H1 (cell line): ENCODE measurements at regions not wholly inside any gene's neighbourhood (a gene's known extent, or its start where the extent isn't known, plus 50 kb on each side); places are given as distances from the start of the nearest gene placed in this dataset.

ENCODE experiments used
- CTCF ChIA-PET: fragments of 300-600 bp; sonication (Branson Sonifier 250); formaldehyde crosslinking; loops from one replicate; lab custom pipeline; 2021; ENCODE audit not compliant: partially characterized antibody; lab: Charles Lee
- POLR2A ChIA-PET: fragments of 300-600 bp; sonication (Branson Sonifier 250); formaldehyde crosslinking; loops from one replicate; lab custom pipeline; 2021; ENCODE audit warnings: inconsistent platforms; ENCODE audit not compliant: partially characterized antibody; lab: Charles Lee
- DNase-seq, 2 experiments: peaks; one replicate each; pipeline versions ENCODE4 v3.0.0 to v3.0.0-alpha.2; 2010 to 2022; ENCODE audit warnings: low spot score in 2 of 2, low read depth in 1 of 2, mixed read lengths in 1 of 2
- FAIRE-seq: peaks from 2 replicates; lab custom pipeline; 2011; peaks lifted over from hg19 to GRCh38; lab: Jason Lieb, UNC
- H2AFZ ChIP-seq: 2 replicates; pipeline ENCODE4 v1.8.1; 2012; ENCODE audit warnings: low read length, inconsistent platforms
- H2AK5ac ChIP-seq: 2 replicates; pipeline ENCODE4 v1.6.1; 2013; ENCODE audit warnings: low read depth, low read length
- H2BK120ac ChIP-seq: replicated peaks from 2 replicates; pipeline ENCODE3; 2013; ENCODE audit warnings: low read depth, low read length, inconsistent platforms
- H2BK12ac ChIP-seq: 2 replicates; pipeline ENCODE4 v1.6.1; 2013; ENCODE audit warnings: low read depth, low read length
- H2BK15ac ChIP-seq: 2 replicates; pipeline ENCODE4 v1.6.1; 2013; ENCODE audit warnings: low read length
- H2BK20ac ChIP-seq: 2 replicates; pipeline ENCODE4 v1.6.1; 2013; ENCODE audit warnings: low read length
- H2BK5ac ChIP-seq: 2 replicates; pipeline ENCODE4 v1.6.1; 2013; ENCODE audit warnings: low read depth, low read length
- H3K14ac ChIP-seq: 2 replicates; pipeline ENCODE4 v1.6.1; 2013; ENCODE audit warnings: inconsistent platforms; ENCODE audit not compliant: insufficient read length
- H3K18ac ChIP-seq: 2 replicates; pipeline ENCODE4 v1.6.1; 2013; ENCODE audit warnings: low read length; ENCODE audit errors: extremely low read depth
- H3K23ac ChIP-seq: 2 replicates; pipeline ENCODE4 v1.6.1; 2013; ENCODE audit warnings: inconsistent platforms; ENCODE audit not compliant: insufficient read length
- H3K23me2 ChIP-seq: 2 replicates; pipeline ENCODE4 v1.6.1; 2013; ENCODE audit warnings: low read depth, low read length
- H3K27ac ChIP-seq: 2 replicates; pipeline ENCODE4 v1.6.1; 2011; ENCODE audit warnings: low read depth, low read length, inconsistent platforms
- H3K27me3 ChIP-seq, 4 experiments: replicated peaks in 1 of 4; 1 replicate in 1 of 4; 2 replicates in 3 of 4; pipeline versions ENCODE4 v1.6.1 to v1.8.1; 2011 to 2013; ENCODE audit warnings: low read length in 3 of 4, mild to moderate bottlenecking in 3 of 4, inconsistent platforms in 2 of 4, mixed read lengths in 2 of 4, moderate library complexity in 1 of 4; ENCODE audit not compliant: control insufficient read depth in 3 of 4, insufficient read depth in 3 of 4; ENCODE audit errors: extremely low read depth in 1 of 4
- H3K36me3 ChIP-seq, 4 experiments: 2 replicates each; pipeline versions ENCODE4 v1.6.1 to v1.8.1; 2011 to 2013; ENCODE audit warnings: mild to moderate bottlenecking in 4 of 4, low read length in 3 of 4, moderate library complexity in 2 of 4, control low read depth in 1 of 4, inconsistent platforms in 1 of 4; ENCODE audit not compliant: insufficient read depth in 4 of 4, control insufficient read depth in 2 of 4
- H3K4ac ChIP-seq: replicated peaks from 2 replicates; pipeline ENCODE3; 2013; ENCODE audit warnings: low read length, low read depth, mixed read lengths, inconsistent platforms; ENCODE audit not compliant: insufficient read length
- H3K4me1 ChIP-seq, 4 experiments: replicated peaks in 1 of 4; 1 replicate in 1 of 4; 2 replicates in 3 of 4; pipeline versions ENCODE4 v1.6.1 to v1.8.1; 2011 to 2013; ENCODE audit warnings: low read length in 3 of 4, inconsistent platforms in 2 of 4, mixed read lengths in 1 of 4; ENCODE audit not compliant: insufficient read depth in 4 of 4, control insufficient read depth in 3 of 4
- H3K4me2 ChIP-seq, 2 experiments: 2 replicates each; pipeline versions ENCODE4 v1.6.1 to v1.8.1; 2011 to 2013; ENCODE audit warnings: low read depth in 2 of 2, low read length in 2 of 2, control low read depth in 1 of 2, inconsistent platforms in 1 of 2, mild to moderate bottlenecking in 1 of 2; ENCODE audit not compliant: insufficient read depth in 1 of 2
- H3K4me3 ChIP-seq, 4 experiments: fragments of 200-600, 300-600 bp in 1 of 4; sonication (generic), shearing (Covaris generic), sonication (Bioruptor Twin) in 1 of 4; 2 replicates each; pipeline versions ENCODE4 v1.5.1 to v1.8.1; 2011 to 2016; ENCODE audit warnings: low read length in 4 of 4, low read depth in 3 of 4, control low read depth in 2 of 4, inconsistent platforms in 2 of 4, mild to moderate bottlenecking in 2 of 4, mixed read lengths in 1 of 4, moderate library complexity in 1 of 4; ENCODE audit not compliant: insufficient read depth in 2 of 4; ENCODE audit errors: extremely low read depth in 1 of 4
- H3K56ac ChIP-seq: replicated peaks from 2 replicates; pipeline ENCODE3; 2013; ENCODE audit warnings: low read depth, mild to moderate bottlenecking, mixed read lengths, low read length, inconsistent platforms; ENCODE audit not compliant: insufficient read length
- H3K79me1 ChIP-seq: 2 replicates; pipeline ENCODE4 v1.6.1; 2013; ENCODE audit warnings: low read depth, low read length, control low read depth
- H3K79me2 ChIP-seq, 2 experiments: 2 replicates each; pipeline versions ENCODE4 v1.6.1 to v1.8.1; 2012 to 2013; ENCODE audit warnings: low read length in 2 of 2, mild to moderate bottlenecking in 2 of 2, inconsistent platforms in 1 of 2; ENCODE audit not compliant: insufficient read depth in 2 of 2, control insufficient read depth in 1 of 2
- H3K9ac ChIP-seq, 4 experiments: replicated peaks in 1 of 4; 1 replicate in 1 of 4; 2 replicates in 3 of 4; pipeline versions ENCODE4 v1.6.1 to v1.8.1; 2011 to 2013; ENCODE audit warnings: low read depth in 3 of 4, low read length in 3 of 4, control low read depth in 2 of 4, mild to moderate bottlenecking in 2 of 4, moderate library complexity in 2 of 4, inconsistent platforms in 1 of 4; ENCODE audit errors: extremely low read depth in 1 of 4
- H3K9me3 ChIP-seq, 2 experiments: 2 replicates each; pipeline versions ENCODE4 v1.6.1 to v1.8.1; 2012 to 2013; ENCODE audit warnings: mild to moderate bottlenecking in 2 of 2, moderate library complexity in 2 of 2, control low read depth in 1 of 2, inconsistent platforms in 1 of 2, low read depth in 1 of 2, low read length in 1 of 2, mixed read lengths in 1 of 2; ENCODE audit not compliant: insufficient read depth in 2 of 2
- H4K20me1 ChIP-seq, 2 experiments: replicated peaks in 1 of 2; 2 replicates each; pipeline versions ENCODE3 to v1.8.1; 2011 to 2013; ENCODE audit warnings: inconsistent platforms in 2 of 2, low read length in 2 of 2, mild to moderate bottlenecking in 1 of 2; ENCODE audit not compliant: insufficient read depth in 2 of 2, control insufficient read depth in 1 of 2
- H4K5ac ChIP-seq: 2 replicates; pipeline ENCODE4 v1.6.1; 2013; ENCODE audit warnings: low read length, low read depth, mixed read lengths, inconsistent platforms; ENCODE audit not compliant: insufficient read length
- H4K8ac ChIP-seq: 2 replicates; pipeline ENCODE4 v1.8.0; 2013; ENCODE audit warnings: mild to moderate bottlenecking, moderate library complexity, low read length, inconsistent platforms; ENCODE audit not compliant: insufficient read depth; ENCODE audit errors: extremely low read depth
- H4K91ac ChIP-seq: replicated peaks from 2 replicates; pipeline ENCODE3; 2013; ENCODE audit warnings: low read length, mixed read lengths, inconsistent platforms; ENCODE audit not compliant: insufficient read length
- CTCF ChIP-seq, 3 experiments: IDR thresholded peaks; 1 replicate in 2 of 3; 2 replicates in 1 of 3; pipeline versions ENCODE4 v1.5.1 to v1.6.1; 2011; ENCODE audit warnings: low read length in 3 of 3, mild to moderate bottlenecking in 3 of 3, inconsistent platforms in 2 of 3, low read depth in 1 of 3, moderate library complexity in 1 of 3; ENCODE audit not compliant: insufficient read depth in 1 of 3; ENCODE audit errors: control extremely low read depth in 1 of 3
- RBBP5 ChIP-seq: IDR thresholded peaks from 2 replicates; pipeline ENCODE4 v1.7.1; 2012; ENCODE audit warnings: low read depth, mild to moderate bottlenecking, inconsistent platforms, low read length, moderate library complexity, borderline replicate concordance
- SRF ChIP-seq: IDR thresholded peaks from 2 replicates; pipeline ENCODE4 v1.6.1; 2011; ENCODE audit warnings: mild to moderate bottlenecking, low read depth, low read length, moderate library complexity
- whole genome bisulfite sequencing, 2 experiments: shearing (Covaris generic) in 1 of 2; methylation state at CpG; one replicate each; pipeline versions ENCODE4 v1.1.6 to v1.1.7; 2013 to 2015; ENCODE audit warnings: low lambda C conversion rate in 2 of 2, mixed read lengths in 2 of 2, inconsistent platforms in 1 of 2, low coverage in 1 of 2, missing lambda C conversion rate in 1 of 2; ENCODE audit not compliant: insufficient replicate concordance in 2 of 2, insufficient coverage in 1 of 2, insufficient read length in 1 of 2; ENCODE audit errors: extremely low coverage in 1 of 2, missing lambda C conversion rate in 1 of 2; 5-methylcytosine and 5-hydroxymethylcytosine counted together

GRCh38 chr22:48938741-48939140 lies 888.9 kb downstream of the BRD1 start:
- H3K27me3 ChIP-seq, result no peaks in the 10 kb centered on the region; a peak in 3 of 7 replicates
- no peak overlapping the region for H2BK20ac ChIP-seq
- H3K23me2 ChIP-seq, result no peaks in the 10 kb centered on the region
- H4K8ac ChIP-seq, result no peak overlapping the region
- H3K56ac ChIP-seq, result no peak overlapping the region
- no peaks in the 10 kb centered on the region for H3K79me1 ChIP-seq
- no peak overlapping the region for H3K4ac ChIP-seq
- no peak overlapping the region for H4K91ac ChIP-seq
- peak in 1 of 2 experiments; percentile 11 for DNase-seq
- H4K5ac ChIP-seq, result no peak overlapping the region
- no peak overlapping the region for H3K9ac ChIP-seq
- H2BK15ac ChIP-seq, result no peak overlapping the region
- CTCF ChIA-PET, result interaction anchor here (0.6 to 1.4 kb wide), 4 partner anchors 71 to 993 kb away, joined by 3 to 4 read pairs (median 4); no protein-coding TSS in a partner anchor
- H2AFZ ChIP-seq, result no peak overlapping the region
- H3K36me3 ChIP-seq, result no peaks in the 10 kb centered on the region
- no peak overlapping the region for H2BK5ac ChIP-seq
- H3K4me3 ChIP-seq, result no peak overlapping the region
- POLR2A ChIA-PET, result no interaction called here
- H2BK12ac ChIP-seq, result no peak overlapping the region
- no peak overlapping the region for H3K18ac ChIP-seq
- H3K4me1 ChIP-seq, result no peaks in the 10 kb centered on the region
- no peaks in the 10 kb centered on the region for H3K79me2 ChIP-seq
- WGBS, 2 experiments, result 73% methylated on average over 8 of the region's 8 CpGs; no CpG with 5 or more reads in 1 of the 2 experiments
- FAIRE-seq, result no peak
- no peak for TF ChIP-seq SRF
- TF ChIP-seq RBBP5, result no peak
- TF ChIP-seq CTCF (IDR thresholded peaks at IDR 0.05; ENCODE audit: control extremely low read depth in 1 of 3, insufficient read depth in 1 of 3, low read depth in 1 of 3, low read length in 3 of 3), result no peak
- H3K9me3 ChIP-seq, result peaks cover 14 to 17% of the 10 kb centered on the region in 2 experiments
- H3K4me2 ChIP-seq, result no peak overlapping the region
- no peaks in the 10 kb centered on the region for H4K20me1 ChIP-seq
- no peak overlapping the region for H2AK5ac ChIP-seq
- H3K14ac ChIP-seq, result no peak overlapping the region
- no peak overlapping the region for H3K23ac ChIP-seq
- H3K27ac ChIP-seq, result no peak overlapping the region
- no peak overlapping the region for H2BK120ac ChIP-seq
